ENCODE measurements at regions not wholly inside any gene's neighbourhood (a gene's known extent, or its start where the extent isn't known, plus 50 kb on each side); places are given as distances from the start of the nearest gene placed in this dataset.
"Not testable (repeated sequence)": the region's sequence is repeated elsewhere in the genome, so short reads cannot be mapped to it uniquely, and the experiment has no call there.

GRCh38 chr2:111425789-111426201 lies 305.1 kb downstream of the BCL2L11 start:
- DNase-seq (ENCODE audit: low read depth): not testable (repeated sequence)

- not testable (repeated sequence) for DNase-seq (ENCODE audit: low read depth)
Measured at GRCh38 chr2:111427346-111427745, 306.6 kb downstream of the BCL2L11 start.

- DNase-seq (ENCODE audit: low read depth): not testable (repeated sequence)
Measured at GRCh38 chr2:111428915-111429314, 308.2 kb downstream of the BCL2L11 start.

GRCh38 chr2:111429353-111429752 lies 308.6 kb downstream of the BCL2L11 start:
- not testable (repeated sequence) for DNase-seq (ENCODE audit: low read depth)

GRCh38 chr2:111430817-111431661 lies 310.3 kb downstream of the BCL2L11 start:
- not testable (repeated sequence) for DNase-seq (ENCODE audit: low read depth)

GRCh38 chr2:111432423-111432822 lies 311.7 kb downstream of the BCL2L11 start:
- not testable (repeated sequence) for DNase-seq (ENCODE audit: low read depth)

- not testable (repeated sequence) for DNase-seq (ENCODE audit: low read depth)
Measured at GRCh38 chr2:111432916-111433499, 312.3 kb downstream of the BCL2L11 start.

GRCh38 chr2:111433892-111434607 lies 313.3 kb downstream of the BCL2L11 start:
- DNase-seq (ENCODE audit: low read depth): not testable (repeated sequence)

GRCh38 chr2:111434608-111434939 lies 313.9 kb downstream of the BCL2L11 start:
- not testable (repeated sequence) for DNase-seq (ENCODE audit: low read depth)

- not testable (repeated sequence) for DNase-seq (ENCODE audit: low read depth)
Measured at GRCh38 chr2:111435553-111436310, 315.0 kb downstream of the BCL2L11 start.

GRCh38 chr2:111436411-111436810 lies 315.7 kb downstream of the BCL2L11 start:
- DNase-seq (ENCODE audit: low read depth): not testable (repeated sequence)

GRCh38 chr2:111437288-111437990 lies 316.7 kb downstream of the BCL2L11 start:
- not testable (repeated sequence) for DNase-seq (ENCODE audit: low read depth)

- DNase-seq (ENCODE audit: low read depth): not testable (repeated sequence)
Measured at GRCh38 chr2:111438161-111438560, 317.4 kb downstream of the BCL2L11 start.

- DNase-seq (ENCODE audit: low read depth): not testable (repeated sequence)
Measured at GRCh38 chr2:111439237-111439636, 318.5 kb downstream of the BCL2L11 start.

- not testable (repeated sequence) for DNase-seq (ENCODE audit: low read depth)
Measured at GRCh38 chr2:111441614-111442013, 320.9 kb downstream of the BCL2L11 start.

GRCh38 chr2:111442767-111443454 lies 322.2 kb downstream of the BCL2L11 start:
- not testable (repeated sequence) for DNase-seq (ENCODE audit: low read depth)

GRCh38 chr2:111444516-111444915 lies 323.8 kb downstream of the BCL2L11 start:
- not testable (repeated sequence) for DNase-seq (ENCODE audit: low read depth)

- DNase-seq (ENCODE audit: low read depth): not testable (repeated sequence)
Measured at GRCh38 chr2:111445191-111445929, 324.6 kb downstream of the BCL2L11 start.

- not testable (repeated sequence) for DNase-seq (ENCODE audit: low read depth)
Measured at GRCh38 chr2:111445941-111446340, 325.2 kb downstream of the BCL2L11 start.

- DNase-seq (ENCODE audit: low read depth): not testable (repeated sequence)
Measured at GRCh38 chr2:111447482-111447881, 326.8 kb downstream of the BCL2L11 start.

Measured in activated T-cell treated with anti-CD3 and anti-CD28 coated beads for 48 hours (primary cell).